AG09319 (cell line): ENCODE measurements at regions not wholly inside any gene's neighbourhood (a gene's known extent, or its start where the extent isn't known, plus 50 kb on each side); places are given as distances from the start of the nearest gene placed in this dataset.

Experiments used
- DNase-seq: peaks from one replicate; pipeline ENCODE4 v3.0.0-alpha.2; 2010; ENCODE audit warnings: low read depth; ENCODE audit errors: extremely low read depth
- CTCF ChIP-seq: IDR thresholded peaks from 2 replicates; pipeline ENCODE4 v1.5.1; 2011; ENCODE audit warnings: low read depth, mild to moderate bottlenecking, inconsistent platforms, low read length, moderate library complexity

GRCh38 chr18:33983126-33983525 is 241.6 kb downstream of the NOL4 start:
- DNase-seq, result no peak
- no peak for TF ChIP-seq CTCF

GRCh38 chr18:33960417-33960816 is 264.3 kb downstream of the NOL4 start:
- no peak for TF ChIP-seq CTCF
- no peak for DNase-seq

- TF ChIP-seq CTCF, result no peak
- no peak for DNase-seq
Observed at GRCh38 chr18:33959609-33960008, 265.1 kb downstream of the NOL4 start.

- no peak for TF ChIP-seq CTCF
- DNase-seq, result no peak
Observed at GRCh38 chr18:33957707-33958106, 267.0 kb downstream of the NOL4 start.

- no peak for TF ChIP-seq CTCF
- DNase-seq, result no peak
Observed at GRCh38 chr18:33951031-33951430, 273.7 kb downstream of the NOL4 start.

GRCh38 chr18:33946336-33946735 is 278.4 kb downstream of the NOL4 start:
- no peak for DNase-seq
- no peak for TF ChIP-seq CTCF

GRCh38 chr18:33944493-33944892 is 280.2 kb downstream of the NOL4 start:
- no peak for TF ChIP-seq CTCF
- DNase-seq, result no peak
